Common myeloid progenitor, CD34-positive (primary cell): ENCODE measurements at regions not wholly inside any gene's neighbourhood (a gene's known extent, or its start where the extent isn't known, plus 50 kb on each side); places are given as distances from the start of the nearest gene placed in this dataset.

Experiments used
- CTCF ChIA-PET: fragments of 350-600 bp; sonication (Branson Sonifier 250); formaldehyde crosslinking; loops from one replicate; lab custom pipeline; 2021; ENCODE audit warnings: antibody characterized with exemption; lab: Charles Lee
- POLR2A ChIA-PET: fragments of 350-600 bp; sonication (Branson Sonifier 250); formaldehyde crosslinking; loops from one replicate; lab custom pipeline; 2021; ENCODE audit warnings: antibody characterized with exemption; lab: Charles Lee
- DNase-seq, 3 donors: peaks; one replicate each; pipeline versions ENCODE4 v3.0.0 to v3.0.0-alpha.2; 2013
- H3K27ac ChIP-seq, 2 experiments: 1 replicate in 1 of 2; 2 replicates in 1 of 2; pipeline ENCODE4 v1.7.0; 2013; ENCODE audit warnings: inconsistent platforms in 2 of 2, low read length in 2 of 2, mild to moderate bottlenecking in 2 of 2, low read depth in 1 of 2, moderate library complexity in 1 of 2; ENCODE audit not compliant: severe bottlenecking in 2 of 2, insufficient read depth in 1 of 2, poor library complexity in 1 of 2
- H3K27me3 ChIP-seq, 5 experiments: replicated peaks in 2 of 5; 1 replicate in 3 of 5; 2 replicates in 2 of 5; pipeline versions ENCODE4 v1.6.1 to v1.7.0; 2013; ENCODE audit warnings: low read length in 4 of 5, mild to moderate bottlenecking in 2 of 5, moderate library complexity in 2 of 5, inconsistent platforms in 1 of 5; ENCODE audit not compliant: insufficient read depth in 5 of 5, control insufficient read depth in 4 of 5
- H3K36me3 ChIP-seq, 4 experiments: 1 replicate in 2 of 4; 2 replicates in 2 of 4; pipeline versions ENCODE4 v1.6.1 to v1.7.0; 2013; ENCODE audit warnings: low read length in 3 of 4, control low read depth in 1 of 4, mild to moderate bottlenecking in 1 of 4; ENCODE audit not compliant: control insufficient read depth in 4 of 4, insufficient read depth in 4 of 4
- H3K4me1 ChIP-seq, 4 experiments: 1 replicate in 3 of 4; 2 replicates in 1 of 4; pipeline versions ENCODE4 v1.6.1 to v1.7.1; 2013; ENCODE audit warnings: low read length in 3 of 4, mild to moderate bottlenecking in 3 of 4, control low read depth in 1 of 4, inconsistent platforms in 1 of 4, moderate library complexity in 1 of 4; ENCODE audit not compliant: control insufficient read depth in 4 of 4, insufficient read depth in 4 of 4; ENCODE audit errors: control extremely low read depth in 1 of 4
- H3K4me3 ChIP-seq, 7 experiments: 1 replicate in 4 of 7; 2 replicates in 3 of 7; pipeline versions ENCODE4 v1.5.1 to v1.7.0; 2013; ENCODE audit warnings: mild to moderate bottlenecking in 7 of 7, low read length in 6 of 7, moderate library complexity in 6 of 7, inconsistent platforms in 2 of 7, low read depth in 2 of 7, control low read depth in 1 of 7; ENCODE audit not compliant: insufficient read depth in 4 of 7, control insufficient read depth in 1 of 7; ENCODE audit errors: extremely low read depth in 1 of 7
- H3K9me3 ChIP-seq, 5 experiments: 1 replicate in 4 of 5; 2 replicates in 1 of 5; pipeline versions ENCODE4 v1.6.1 to v1.7.1; 2013; ENCODE audit warnings: low read length in 4 of 5, mild to moderate bottlenecking in 2 of 5, inconsistent platforms in 1 of 5, low read depth in 1 of 5, moderate library complexity in 1 of 5; ENCODE audit not compliant: control insufficient read depth in 4 of 5, insufficient read depth in 2 of 5; ENCODE audit errors: control extremely low read depth in 1 of 5
- WGBS: methylation state at CpG from one replicate; pipeline ENCODE4 v1.1.5; 2013; ENCODE audit not compliant: insufficient coverage; 5-methylcytosine and 5-hydroxymethylcytosine counted together

GRCh38 chr17:53891726-53892125, 69.0 kb downstream of the KIF2B start:
- Histone ChIP-seq H3K4me1 (no peaks in the 10 kb centered on the region), H3K27me3 (no peaks in the 10 kb centered on the region), H3K9me3 (no peaks in the 10 kb centered on the region), H3K36me3 (no peaks in the 10 kb centered on the region), H3K4me3 (no peak overlapping the region), H3K27ac (no peak overlapping the region)
- WGBS: 92% methylated on average over 3 of the region's 4 CpGs
- POLR2A ChIA-PET: no interaction called here
- no peak for DNase-seq
- CTCF ChIA-PET: no interaction called here

- Histone ChIP-seq H3K36me3 (no peaks in the 10 kb centered on the region), H3K27me3 (no peaks in the 10 kb centered on the region), H3K9me3 (no peaks in the 10 kb centered on the region), H3K4me1 (no peaks in the 10 kb centered on the region), H3K4me3 (no peak overlapping the region), H3K27ac (no peak overlapping the region)
- DNase-seq: no peak
- CTCF ChIA-PET: no interaction called here
- 92% methylated on average over 2 of the region's 3 CpGs for WGBS
- POLR2A ChIA-PET: no interaction called here
Observed at GRCh38 chr17:53892222-53892621, 69.5 kb downstream of the KIF2B start.

GRCh38 chr17:53894591-53894990, 71.9 kb downstream of the KIF2B start:
- H3K36me3 ChIP-seq: no peaks in the 10 kb centered on the region
- H3K9me3 ChIP-seq: no peaks in the 10 kb centered on the region
- ChIA-PET CTCF (no interaction called here), POLR2A (no interaction called here)
- H3K27me3 ChIP-seq: no peaks in the 10 kb centered on the region
- DNase-seq: no peak
- WGBS: no CpG with 5 or more reads among the region's 1 CpG
- H3K4me3 ChIP-seq: no peak overlapping the region
- no peaks in the 10 kb centered on the region for H3K4me1 ChIP-seq
- H3K27ac ChIP-seq: no peak overlapping the region

GRCh38 chr17:53896047-53896446, 73.3 kb downstream of the KIF2B start:
- Histone ChIP-seq H3K4me3 (no peak overlapping the region), H3K27me3 (no peaks in the 10 kb centered on the region), H3K27ac (no peak overlapping the region), H3K36me3 (no peaks in the 10 kb centered on the region), H3K4me1 (no peaks in the 10 kb centered on the region), H3K9me3 (no peaks in the 10 kb centered on the region)
- ChIA-PET CTCF (no interaction called here), POLR2A (interaction anchor here (0.6 kb wide), 1 partner anchor 497 kb away, joined by 3 read pairs; no protein-coding TSS in a partner anchor)
- 100% methylated on average over 1 of the region's 1 CpG for WGBS
- no peak for DNase-seq

GRCh38 chr17:53900951-53901350, 78.2 kb downstream of the KIF2B start:
- Histone ChIP-seq H3K27me3 (no peaks in the 10 kb centered on the region), H3K36me3 (no peaks in the 10 kb centered on the region), H3K4me1 (no peaks in the 10 kb centered on the region), H3K27ac (no peak overlapping the region), H3K4me3 (no peak overlapping the region), H3K9me3 (no peaks in the 10 kb centered on the region)
- 100% methylated on average over 1 of the region's 1 CpG for WGBS
- no peak for DNase-seq
- POLR2A ChIA-PET: no interaction called here
- CTCF ChIA-PET: no interaction called here

- POLR2A ChIA-PET: no interaction called here
- no CpG with 5 or more reads among the region's 1 CpG for WGBS
Observed at GRCh38 chr17:53907435-53907834, 84.7 kb downstream of the KIF2B start.

GRCh38 chr17:53909802-53910201, 87.1 kb downstream of the KIF2B start:
- Histone ChIP-seq H3K4me1 (no peaks in the 10 kb centered on the region), H3K9me3 (no peaks in the 10 kb centered on the region), H3K36me3 (no peaks in the 10 kb centered on the region), H3K27ac (no peak overlapping the region), H3K4me3 (no peak overlapping the region), H3K27me3 (no peaks in the 10 kb centered on the region)
- no peak for DNase-seq
- no CpG with 5 or more reads among the region's 3 CpGs for WGBS
- ChIA-PET POLR2A (no interaction called here), CTCF (no interaction called here)

More at GRCh38 chr17:53907435-53907834, 84.7 kb downstream of the KIF2B start:
- no peaks in the 10 kb centered on the region for H3K4me1 ChIP-seq
- H3K27ac ChIP-seq: no peak overlapping the region
- CTCF ChIA-PET: no interaction called here
- H3K36me3 ChIP-seq: no peaks in the 10 kb centered on the region
- no peaks in the 10 kb centered on the region for H3K27me3 ChIP-seq
- H3K9me3 ChIP-seq: no peaks in the 10 kb centered on the region
- H3K4me3 ChIP-seq: no peak overlapping the region
- no peak for DNase-seq
